WTC11 (cell line): ENCODE measurements at regions not wholly inside any gene's neighbourhood (a gene's known extent, or its start where the extent isn't known, plus 50 kb on each side); places are given as distances from the start of the nearest gene placed in this dataset.

Experiments
- ATF1 ChIP-seq: sonication (generic); formaldehyde crosslinking; IDR thresholded peaks from 2 replicates; pipeline ENCODE4 v1.8.1; 2023; ENCODE audit warnings: mild to moderate bottlenecking, moderate library complexity, missing genetic modification reagents
- ATF2 ChIP-seq: sonication (generic); formaldehyde crosslinking; IDR thresholded peaks from 2 replicates; pipeline ENCODE4 v1.8.1; 2022; ENCODE audit warnings: low read depth, missing genetic modification reagents, borderline replicate concordance
- CBFB ChIP-seq: sonication (generic); formaldehyde crosslinking; IDR thresholded peaks from 2 replicates; pipeline ENCODE4 v1.8.1; 2022; ENCODE audit warnings: mild to moderate bottlenecking, low read depth, missing genetic modification reagents
- CREB1 ChIP-seq: sonication (generic); formaldehyde crosslinking; IDR thresholded peaks from 2 replicates; pipeline ENCODE4 v1.8.0; 2023; ENCODE audit warnings: mild to moderate bottlenecking, missing genetic modification reagents
- NFE2L1 ChIP-seq: sonication (generic); formaldehyde crosslinking; IDR thresholded peaks from 2 replicates; pipeline ENCODE4 v1.8.1; 2023; ENCODE audit warnings: missing genetic modification reagents
- PREB ChIP-seq: sonication (generic); formaldehyde crosslinking; IDR thresholded peaks from 2 replicates; pipeline ENCODE4 v1.8.1; 2022; ENCODE audit warnings: mild to moderate bottlenecking, missing genetic modification reagents, moderate library complexity, borderline replicate concordance
- TCF7 ChIP-seq: sonication (generic); formaldehyde crosslinking; IDR thresholded peaks from 2 replicates; pipeline ENCODE4 v1.8.0; 2022; ENCODE audit warnings: mild to moderate bottlenecking, low read depth, missing genetic modification reagents, moderate library complexity
- ZNF396 ChIP-seq: fragments of 250-450 bp; sonication (Bioruptor Pico); IDR thresholded peaks from 2 replicates; pipeline ENCODE4 v1.8.0; 2021; ENCODE audit warnings: mild to moderate bottlenecking, moderate library complexity, borderline replicate concordance
- ZNF423 ChIP-seq: fragments of 250-450 bp; sonication (Bioruptor Pico); IDR thresholded peaks from 2 replicates; pipeline ENCODE4 v2.1.2; 2022; ENCODE audit warnings: mild to moderate bottlenecking, moderate library complexity
- ZNF671 ChIP-seq: fragments of 250-450 bp; sonication (Bioruptor Pico); IDR thresholded peaks from 2 replicates; pipeline ENCODE4 v1.8.0; 2021; ENCODE audit warnings: mild to moderate bottlenecking
- TF ChIP-seq, protein P1 (sequence below): fragments of 200-600 bp; IDR thresholded peaks from 2 replicates; pipeline ENCODE4 v1.8.0; 2022; ENCODE audit warnings: antibody characterized with exemption
- TF ChIP-seq, protein P2 (sequence below): sonication (generic); formaldehyde crosslinking; IDR thresholded peaks from 2 replicates; pipeline ENCODE4 v1.8.0; 2022; ENCODE audit warnings: mild to moderate bottlenecking, missing genetic modification reagents
- TF ChIP-seq, protein P3 (sequence below): sonication (generic); formaldehyde crosslinking; IDR thresholded peaks from 2 replicates; pipeline ENCODE4 v1.8.1; 2023; ENCODE audit warnings: mild to moderate bottlenecking, missing genetic modification reagents, borderline replicate concordance

DNA sequence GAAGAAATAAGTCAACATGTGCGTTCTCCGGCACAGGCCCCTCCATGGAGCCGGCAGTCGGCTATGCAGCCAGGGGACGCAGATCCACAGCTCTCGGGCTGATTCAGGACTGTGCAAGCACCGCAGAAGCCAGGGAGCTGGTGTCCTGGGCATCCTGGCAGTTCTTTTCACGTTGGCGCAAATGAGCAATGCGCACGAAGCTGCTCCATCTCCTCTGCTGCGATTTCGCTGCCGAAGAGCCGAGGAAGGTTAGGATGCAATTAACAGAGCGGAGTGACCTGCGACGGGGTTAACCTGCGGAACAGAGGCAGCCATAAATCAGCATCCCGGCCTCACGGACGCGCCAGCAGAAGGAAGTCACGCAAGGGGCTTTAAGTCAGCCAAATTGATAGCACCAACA lies 107.1 kb upstream of the POU3F3 start:
- TF ChIP-seq ZNF396 (CRISPR knock-in tag) = no peak
- TF ChIP-seq, protein P1, sequence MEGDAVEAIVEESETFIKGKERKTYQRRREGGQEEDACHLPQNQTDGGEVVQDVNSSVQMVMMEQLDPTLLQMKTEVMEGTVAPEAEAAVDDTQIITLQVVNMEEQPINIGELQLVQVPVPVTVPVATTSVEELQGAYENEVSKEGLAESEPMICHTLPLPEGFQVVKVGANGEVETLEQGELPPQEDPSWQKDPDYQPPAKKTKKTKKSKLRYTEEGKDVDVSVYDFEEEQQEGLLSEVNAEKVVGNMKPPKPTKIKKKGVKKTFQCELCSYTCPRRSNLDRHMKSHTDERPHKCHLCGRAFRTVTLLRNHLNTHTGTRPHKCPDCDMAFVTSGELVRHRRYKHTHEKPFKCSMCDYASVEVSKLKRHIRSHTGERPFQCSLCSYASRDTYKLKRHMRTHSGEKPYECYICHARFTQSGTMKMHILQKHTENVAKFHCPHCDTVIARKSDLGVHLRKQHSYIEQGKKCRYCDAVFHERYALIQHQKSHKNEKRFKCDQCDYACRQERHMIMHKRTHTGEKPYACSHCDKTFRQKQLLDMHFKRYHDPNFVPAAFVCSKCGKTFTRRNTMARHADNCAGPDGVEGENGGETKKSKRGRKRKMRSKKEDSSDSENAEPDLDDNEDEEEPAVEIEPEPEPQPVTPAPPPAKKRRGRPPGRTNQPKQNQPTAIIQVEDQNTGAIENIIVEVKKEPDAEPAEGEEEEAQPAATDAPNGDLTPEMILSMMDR = no peak
- TF ChIP-seq, protein P2, sequence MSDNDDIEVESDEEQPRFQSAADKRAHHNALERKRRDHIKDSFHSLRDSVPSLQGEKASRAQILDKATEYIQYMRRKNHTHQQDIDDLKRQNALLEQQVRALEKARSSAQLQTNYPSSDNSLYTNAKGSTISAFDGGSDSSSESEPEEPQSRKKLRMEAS (CRISPR knock-in tag) = no peak
- TF ChIP-seq ZNF671 = no peak
- no peak for TF ChIP-seq PREB
- TF ChIP-seq ATF2 = no peak
- no peak for TF ChIP-seq ATF1 (CRISPR knock-in tag)
- TF ChIP-seq CREB1 (CRISPR knock-in tag) = no peak
- TF ChIP-seq NFE2L1 = no peak
- TF ChIP-seq ZNF423 (CRISPR knock-in tag) = no peak
- no peak for TF ChIP-seq TCF7 (CRISPR knock-in tag)
- TF ChIP-seq, protein P3, sequence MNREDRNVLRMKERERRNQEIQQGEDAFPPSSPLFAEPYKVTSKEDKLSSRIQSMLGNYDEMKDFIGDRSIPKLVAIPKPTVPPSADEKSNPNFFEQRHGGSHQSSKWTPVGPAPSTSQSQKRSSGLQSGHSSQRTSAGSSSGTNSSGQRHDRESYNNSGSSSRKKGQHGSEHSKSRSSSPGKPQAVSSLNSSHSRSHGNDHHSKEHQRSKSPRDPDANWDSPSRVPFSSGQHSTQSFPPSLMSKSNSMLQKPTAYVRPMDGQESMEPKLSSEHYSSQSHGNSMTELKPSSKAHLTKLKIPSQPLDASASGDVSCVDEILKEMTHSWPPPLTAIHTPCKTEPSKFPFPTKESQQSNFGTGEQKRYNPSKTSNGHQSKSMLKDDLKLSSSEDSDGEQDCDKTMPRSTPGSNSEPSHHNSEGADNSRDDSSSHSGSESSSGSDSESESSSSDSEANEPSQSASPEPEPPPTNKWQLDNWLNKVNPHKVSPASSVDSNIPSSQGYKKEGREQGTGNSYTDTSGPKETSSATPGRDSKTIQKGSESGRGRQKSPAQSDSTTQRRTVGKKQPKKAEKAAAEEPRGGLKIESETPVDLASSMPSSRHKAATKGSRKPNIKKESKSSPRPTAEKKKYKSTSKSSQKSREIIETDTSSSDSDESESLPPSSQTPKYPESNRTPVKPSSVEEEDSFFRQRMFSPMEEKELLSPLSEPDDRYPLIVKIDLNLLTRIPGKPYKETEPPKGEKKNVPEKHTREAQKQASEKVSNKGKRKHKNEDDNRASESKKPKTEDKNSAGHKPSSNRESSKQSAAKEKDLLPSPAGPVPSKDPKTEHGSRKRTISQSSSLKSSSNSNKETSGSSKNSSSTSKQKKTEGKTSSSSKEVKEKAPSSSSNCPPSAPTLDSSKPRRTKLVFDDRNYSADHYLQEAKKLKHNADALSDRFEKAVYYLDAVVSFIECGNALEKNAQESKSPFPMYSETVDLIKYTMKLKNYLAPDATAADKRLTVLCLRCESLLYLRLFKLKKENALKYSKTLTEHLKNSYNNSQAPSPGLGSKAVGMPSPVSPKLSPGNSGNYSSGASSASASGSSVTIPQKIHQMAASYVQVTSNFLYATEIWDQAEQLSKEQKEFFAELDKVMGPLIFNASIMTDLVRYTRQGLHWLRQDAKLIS = no peak
- no peak for TF ChIP-seq CBFB (CRISPR knock-in tag)
